ENCODE measurements at regions not wholly inside any gene's neighbourhood (a gene's known extent, or its start where the extent isn't known, plus 50 kb on each side); places are given as distances from the start of the nearest gene placed in this dataset.
"Not testable (repeated sequence)": the region's sequence is repeated elsewhere in the genome, so short reads cannot be mapped to it uniquely, and the experiment has no call there.

DNA sequence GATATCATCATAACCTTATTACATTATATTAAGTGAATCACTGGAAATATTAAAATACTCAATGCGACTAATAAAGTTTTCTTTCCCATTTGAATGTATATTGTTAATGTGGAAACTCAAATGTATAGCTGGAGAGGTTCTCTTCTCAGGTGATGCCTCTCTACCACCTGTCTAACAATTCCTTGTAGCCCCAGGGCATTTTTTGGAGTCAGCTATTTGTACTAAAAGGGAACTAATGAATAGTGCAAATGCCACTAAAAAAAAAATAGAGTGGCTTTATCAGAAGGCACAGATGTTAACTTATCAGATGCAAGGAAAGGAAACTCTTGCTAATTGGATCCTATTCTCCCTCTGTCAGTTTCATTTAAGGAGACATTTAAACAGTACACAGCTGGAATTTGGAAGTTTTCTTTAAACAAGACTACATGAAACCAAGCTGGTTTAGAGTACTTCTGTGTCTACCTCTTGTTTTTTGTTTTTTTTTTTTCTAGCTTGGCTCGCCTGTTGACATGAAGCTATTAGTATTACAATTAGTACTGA lies 897.0 kb upstream of the SLC35B3 start:
- WGBS = 81% methylated on average over 2 of the region's 2 CpGs

DNA sequence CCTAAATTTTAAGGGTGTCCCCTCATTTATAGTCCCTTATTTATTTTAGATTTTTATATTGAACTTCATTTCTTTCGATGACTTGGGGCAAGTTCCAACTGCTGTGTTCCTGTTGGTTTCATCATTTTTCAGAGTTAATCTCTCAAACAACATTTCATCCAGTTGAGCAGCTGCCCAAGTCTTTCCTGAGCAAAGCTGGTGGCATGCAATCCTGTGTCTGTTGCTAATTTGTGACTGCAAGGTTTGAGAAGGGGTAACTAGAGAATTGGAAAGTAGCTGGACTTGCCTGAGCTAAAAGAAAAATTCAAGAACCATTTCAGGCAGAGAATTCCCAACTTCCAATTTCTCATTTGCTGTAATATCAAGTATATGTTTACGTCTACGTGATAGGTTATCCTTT lies 881.5 kb upstream of the SLC35B3 start:
- Histone ChIP-seq H3K27ac (ENCODE audit: low read depth) (no peak overlapping the region), H3K36me3 (ENCODE audit: insufficient read depth) (no peaks in the 10 kb centered on the region)
- WGBS = 90% methylated on average over 3 of the region's 3 CpGs

More for the DNA sequence above, 897.0 kb upstream of the SLC35B3 start:
- Histone ChIP-seq H3K27ac (ENCODE audit: low read depth) (no peak overlapping the region), H3K4me1 (ENCODE audit: insufficient read depth) (no peaks in the 10 kb centered on the region), H3K4me3 (ENCODE audit: low read depth, low read length) (no peak overlapping the region), H3K36me3 (ENCODE audit: insufficient read depth) (no peaks in the 10 kb centered on the region)
- no peak for DNase-seq (ENCODE audit: extremely low spot score)

DNA sequence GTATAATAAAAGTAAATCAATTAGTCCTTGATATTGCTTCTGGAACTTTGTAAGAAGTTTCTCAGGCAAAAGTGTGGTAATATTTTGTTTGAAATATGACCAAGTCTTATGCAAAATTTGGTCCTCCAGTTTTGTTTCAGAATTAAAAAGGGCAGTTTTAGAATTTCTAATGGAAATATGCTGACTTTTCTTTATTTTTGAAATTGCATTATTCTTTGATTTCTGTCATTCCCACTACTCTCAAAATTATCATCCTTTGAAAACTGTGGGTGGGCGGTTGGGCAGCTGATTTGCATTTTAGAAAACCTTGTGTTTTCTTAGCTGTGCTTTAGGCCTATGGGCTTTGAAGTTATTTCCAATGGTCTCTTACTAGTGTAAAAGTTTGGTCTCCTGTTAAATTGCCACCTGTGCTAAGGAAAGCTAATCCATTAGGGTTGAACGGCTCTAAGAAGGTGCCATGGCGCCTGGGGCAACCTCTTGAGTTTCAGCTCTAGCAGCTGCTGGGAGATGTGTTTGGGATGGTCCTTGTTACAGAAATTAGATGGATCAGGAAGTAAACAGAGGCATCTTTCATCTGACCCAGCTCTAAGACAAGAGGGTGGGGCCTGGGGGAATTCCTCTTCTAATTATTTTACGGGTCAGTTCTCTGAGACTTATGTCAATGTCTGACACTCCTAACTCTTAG lies 880.8 kb upstream of the SLC35B3 start:
- Histone ChIP-seq H3K27ac (ENCODE audit: low read depth) (no peak overlapping the region), H3K4me3 (ENCODE audit: low read depth, low read length) (no peak overlapping the region), H3K36me3 (ENCODE audit: insufficient read depth) (no peaks in the 10 kb centered on the region), H3K4me1 (ENCODE audit: insufficient read depth) (no peaks in the 10 kb centered on the region)
- DNase-seq (ENCODE audit: extremely low spot score) = no peak
- 76% methylated on average over 4 of the region's 4 CpGs for WGBS

More for the DNA sequence above, 881.5 kb upstream of the SLC35B3 start:
- Histone ChIP-seq H3K4me3 (ENCODE audit: low read depth, low read length) (no peak overlapping the region), H3K4me1 (ENCODE audit: insufficient read depth) (no peaks in the 10 kb centered on the region)
- no peak for DNase-seq (ENCODE audit: extremely low spot score)

DNA sequence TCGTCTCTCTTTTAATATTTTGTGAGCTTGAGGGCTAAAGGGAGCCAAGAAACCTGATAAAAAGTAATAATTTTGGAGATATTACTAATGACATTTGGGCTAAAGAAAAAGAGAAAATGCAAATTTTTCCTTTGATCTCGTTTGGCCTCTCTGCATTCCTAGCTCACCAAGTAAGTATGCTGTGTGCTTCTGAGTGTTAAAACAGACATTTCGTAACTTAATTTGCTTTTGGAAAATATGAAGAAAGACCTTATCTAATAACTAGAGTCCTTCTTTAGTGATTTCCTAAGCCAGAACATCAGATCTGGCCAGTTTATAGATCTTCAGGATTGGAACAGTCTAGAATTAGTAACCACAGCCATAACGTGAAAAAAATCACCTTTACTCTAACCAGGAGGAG lies 872.9 kb upstream of the SLC35B3 start:
- Histone ChIP-seq H3K4me3 (ENCODE audit: low read depth, low read length) (no peak overlapping the region), H3K36me3 (ENCODE audit: insufficient read depth) (no peaks in the 10 kb centered on the region), H3K4me1 (ENCODE audit: insufficient read depth) (no peaks in the 10 kb centered on the region), H3K27ac (ENCODE audit: low read depth) (no peak overlapping the region)
- 49% methylated on average over 4 of the region's 4 CpGs for WGBS
- no peak for DNase-seq (ENCODE audit: extremely low spot score)

DNA sequence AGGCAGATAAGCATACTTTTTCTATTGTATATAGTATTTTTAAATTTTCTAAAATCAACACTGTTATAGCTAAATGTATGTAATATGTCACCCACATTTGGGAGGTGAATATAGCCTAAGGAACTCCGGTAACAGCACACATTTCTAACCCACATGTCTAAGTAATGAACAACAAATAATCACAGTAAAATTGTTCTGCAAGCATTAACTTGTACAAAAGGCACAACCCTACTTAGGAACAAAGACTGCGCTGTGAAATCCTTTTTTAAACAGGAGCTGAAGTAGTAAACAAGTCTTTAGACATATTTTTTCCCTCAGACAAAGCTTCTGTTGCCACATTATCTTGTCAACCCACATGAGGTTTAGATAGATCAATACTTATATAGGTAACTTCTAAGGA lies 872.4 kb upstream of the SLC35B3 start:
- Histone ChIP-seq H3K4me3 (ENCODE audit: low read depth, low read length) (no peak overlapping the region), H3K36me3 (ENCODE audit: insufficient read depth) (no peaks in the 10 kb centered on the region), H3K4me1 (ENCODE audit: insufficient read depth) (no peaks in the 10 kb centered on the region), H3K27ac (ENCODE audit: low read depth) (no peak overlapping the region)
- 72% methylated on average over 2 of the region's 2 CpGs for WGBS
- no peak for DNase-seq (ENCODE audit: extremely low spot score)

DNA sequence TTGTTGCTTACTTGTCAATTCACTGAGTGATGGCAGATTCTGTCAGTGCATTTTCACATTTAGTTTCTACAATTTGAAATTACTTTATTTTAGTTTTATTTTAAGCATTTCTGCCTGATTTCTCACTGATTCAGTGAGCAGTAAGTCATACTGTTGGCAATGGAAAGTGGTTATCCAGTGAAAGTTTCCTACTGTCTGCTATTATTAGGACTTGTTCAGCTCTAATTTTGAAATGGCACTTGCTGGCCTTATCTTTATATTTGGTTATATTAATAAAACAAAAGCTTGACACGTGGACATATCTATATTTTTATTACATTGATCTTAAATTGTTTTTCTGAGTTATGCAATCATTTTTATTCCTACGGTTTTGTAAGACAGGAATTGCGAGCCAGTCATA lies 871.8 kb upstream of the SLC35B3 start:
- DNase-seq (ENCODE audit: extremely low spot score) = no peak
- WGBS = 58% methylated on average over 3 of the region's 3 CpGs
- Histone ChIP-seq H3K36me3 (ENCODE audit: insufficient read depth) (no peaks in the 10 kb centered on the region), H3K27ac (ENCODE audit: low read depth) (no peak overlapping the region), H3K4me3 (ENCODE audit: low read depth, low read length) (no peak overlapping the region), H3K4me1 (ENCODE audit: insufficient read depth) (no peaks in the 10 kb centered on the region)

DNA sequence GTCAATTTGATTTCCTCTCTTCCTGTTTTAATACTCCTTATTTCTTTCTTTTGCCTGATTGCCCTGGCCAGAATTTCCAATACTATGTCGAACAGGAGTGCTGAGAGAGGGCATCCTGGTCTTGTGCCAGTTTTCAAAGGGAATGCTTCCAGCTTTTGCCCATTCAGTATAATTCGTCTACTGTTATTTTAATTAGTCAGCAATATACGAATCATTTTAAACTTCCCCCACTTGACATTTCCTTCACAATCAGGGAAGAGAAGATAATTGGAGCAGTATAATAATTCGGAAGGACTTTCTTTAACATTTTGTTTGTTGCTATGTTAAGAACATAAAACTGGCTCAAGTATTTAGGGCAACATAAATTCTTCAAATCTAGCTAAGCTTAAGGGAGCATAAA lies 860.3 kb upstream of the SLC35B3 start:
- 68% methylated on average over 4 of the region's 4 CpGs for WGBS
- H3K27ac ChIP-seq (ENCODE audit: low read depth) = no peak overlapping the region
- no peaks in the 10 kb centered on the region for H3K36me3 ChIP-seq (ENCODE audit: insufficient read depth)
- no peaks in the 10 kb centered on the region for H3K4me1 ChIP-seq (ENCODE audit: insufficient read depth)
- DNase-seq (ENCODE audit: extremely low spot score) = no peak
- no peak overlapping the region for H3K4me3 ChIP-seq (ENCODE audit: low read depth, low read length)

DNA sequence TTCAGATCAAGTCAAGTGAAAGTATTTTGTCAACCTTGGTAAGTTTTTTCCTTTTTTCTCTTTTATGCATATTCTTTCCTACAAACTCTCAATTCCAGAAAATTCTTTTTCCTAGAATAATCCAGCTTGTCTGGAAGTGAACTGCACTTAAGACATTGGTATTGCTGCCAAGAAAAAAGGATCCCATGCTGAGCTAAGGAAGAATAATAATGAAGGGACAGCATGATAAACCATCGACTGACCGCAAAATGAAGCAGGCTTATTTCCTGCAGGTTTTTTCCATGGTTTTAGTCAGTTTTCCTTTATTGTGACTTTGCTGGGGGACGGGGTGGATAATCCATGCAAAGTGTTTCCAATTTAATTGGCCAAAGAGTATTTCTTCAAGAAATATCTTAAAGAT lies 857.6 kb upstream of the SLC35B3 start:
- H3K4me3 ChIP-seq (ENCODE audit: low read depth, low read length) = no peak overlapping the region
- no peak for DNase-seq (ENCODE audit: extremely low spot score)
- H3K36me3 ChIP-seq (ENCODE audit: insufficient read depth) = no peaks in the 10 kb centered on the region
- H3K27ac ChIP-seq (ENCODE audit: low read depth) = no peak overlapping the region
- no peaks in the 10 kb centered on the region for H3K4me1 ChIP-seq (ENCODE audit: insufficient read depth)
- 47% methylated on average over 3 of the region's 3 CpGs for WGBS

DNA sequence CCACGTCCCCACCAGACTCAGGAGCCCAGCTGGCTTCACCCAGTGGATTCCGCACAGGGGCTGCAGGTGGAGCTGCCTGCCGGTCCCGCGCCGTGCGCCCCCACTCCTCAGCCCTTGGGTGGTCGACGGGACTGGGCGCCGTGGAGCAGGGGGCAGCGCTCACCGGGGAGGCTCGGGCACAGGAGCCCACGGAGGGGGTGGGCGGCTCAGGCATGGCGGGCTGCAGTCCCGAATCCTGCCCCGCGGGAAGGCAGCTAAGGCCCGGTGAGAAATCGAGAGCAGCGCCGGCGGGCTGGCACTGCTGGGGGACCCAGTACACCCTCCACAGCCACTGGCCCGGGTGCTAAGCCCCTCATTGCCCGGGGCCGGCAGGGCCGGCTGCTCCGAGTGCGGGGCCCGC lies 855.0 kb upstream of the SLC35B3 start:
- H3K27ac ChIP-seq (ENCODE audit: low read depth); H3K4me1 ChIP-seq (ENCODE audit: insufficient read depth); H3K4me3 ChIP-seq (ENCODE audit: low read depth, low read length); H3K36me3 ChIP-seq (ENCODE audit: insufficient read depth); DNase-seq (ENCODE audit: extremely low spot score): not testable (repeated sequence)
- 97% methylated on average over 32 of the region's 32 CpGs for WGBS

DNA sequence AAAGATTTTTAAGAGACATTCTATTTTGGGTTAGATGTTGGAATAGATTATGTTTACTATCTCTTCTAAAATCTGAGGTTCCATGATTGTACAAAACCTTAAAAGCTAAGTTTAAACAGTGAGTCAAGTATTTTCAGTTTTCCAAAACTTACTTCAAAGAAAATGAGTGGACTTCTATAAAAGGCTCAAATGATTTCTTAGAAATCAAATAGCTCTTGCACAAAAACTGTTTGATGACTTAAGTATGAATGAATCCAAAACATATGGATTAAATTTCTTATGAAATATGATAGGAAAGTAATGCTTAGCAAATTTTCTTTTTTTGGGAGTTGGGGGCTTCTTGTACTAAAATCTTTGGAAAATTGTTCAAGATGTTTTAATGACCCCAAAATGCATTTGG lies 837.3 kb upstream of the SLC35B3 start:
- H3K36me3 ChIP-seq (ENCODE audit: insufficient read depth) = no peaks in the 10 kb centered on the region
- no peaks in the 10 kb centered on the region for H3K4me1 ChIP-seq (ENCODE audit: insufficient read depth)
- DNase-seq (ENCODE audit: extremely low spot score) = no peak
- H3K4me3 ChIP-seq (ENCODE audit: low read depth, low read length) = no peak overlapping the region
- no peak overlapping the region for H3K27ac ChIP-seq (ENCODE audit: low read depth)

DNA sequence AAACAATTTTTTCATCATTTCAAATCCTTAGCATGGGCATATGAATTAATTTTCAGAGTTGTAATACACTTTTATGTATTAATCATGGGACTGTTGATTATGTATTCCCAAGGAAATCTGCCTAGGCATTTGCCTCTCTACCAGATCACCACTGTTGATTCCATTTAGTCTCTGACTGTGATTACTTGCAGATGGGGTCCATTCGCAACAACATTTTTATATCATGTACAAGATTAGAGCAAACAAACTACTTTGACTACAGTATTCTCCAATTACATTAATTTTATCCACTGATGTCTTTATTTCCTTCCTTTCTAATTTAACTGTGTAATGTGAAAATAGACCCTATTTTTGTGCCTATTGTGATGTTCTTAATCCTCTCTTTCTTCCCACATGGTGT lies 831.4 kb upstream of the SLC35B3 start:
- no peak for DNase-seq (ENCODE audit: extremely low spot score)
- no peaks in the 10 kb centered on the region for H3K36me3 ChIP-seq (ENCODE audit: insufficient read depth)
- 78% methylated on average over 1 of the region's 1 CpG for WGBS
- H3K4me3 ChIP-seq (ENCODE audit: low read depth, low read length) = no peak overlapping the region
- H3K27ac ChIP-seq (ENCODE audit: low read depth) = no peak overlapping the region
- no peaks in the 10 kb centered on the region for H3K4me1 ChIP-seq (ENCODE audit: insufficient read depth)

DNA sequence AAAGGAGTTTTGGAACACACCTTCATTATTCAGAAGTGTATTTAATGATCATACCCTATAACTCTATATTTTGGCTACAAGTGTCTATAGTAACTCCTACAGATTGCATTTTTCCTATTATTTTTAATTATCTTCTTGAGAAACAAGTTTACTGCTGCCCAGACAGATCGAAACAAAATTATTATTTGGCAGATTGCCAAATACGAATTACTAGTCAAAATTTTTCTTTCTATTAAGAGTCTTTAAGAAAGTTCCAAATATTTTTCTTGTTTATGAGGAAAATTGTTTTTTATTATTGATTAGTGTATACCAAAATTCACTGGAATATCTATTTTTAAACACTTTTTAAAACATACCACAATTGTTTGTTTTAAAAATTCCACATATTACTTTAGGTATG lies 821.9 kb upstream of the SLC35B3 start:
- H3K27ac ChIP-seq (ENCODE audit: low read depth) = no peak overlapping the region
- no peak overlapping the region for H3K4me3 ChIP-seq (ENCODE audit: low read depth, low read length)
- no peaks in the 10 kb centered on the region for H3K36me3 ChIP-seq (ENCODE audit: insufficient read depth)
- WGBS = 64% methylated on average over 2 of the region's 2 CpGs
- no peak for DNase-seq (ENCODE audit: extremely low spot score)
- H3K4me1 ChIP-seq (ENCODE audit: insufficient read depth) = no peaks in the 10 kb centered on the region

DNA sequence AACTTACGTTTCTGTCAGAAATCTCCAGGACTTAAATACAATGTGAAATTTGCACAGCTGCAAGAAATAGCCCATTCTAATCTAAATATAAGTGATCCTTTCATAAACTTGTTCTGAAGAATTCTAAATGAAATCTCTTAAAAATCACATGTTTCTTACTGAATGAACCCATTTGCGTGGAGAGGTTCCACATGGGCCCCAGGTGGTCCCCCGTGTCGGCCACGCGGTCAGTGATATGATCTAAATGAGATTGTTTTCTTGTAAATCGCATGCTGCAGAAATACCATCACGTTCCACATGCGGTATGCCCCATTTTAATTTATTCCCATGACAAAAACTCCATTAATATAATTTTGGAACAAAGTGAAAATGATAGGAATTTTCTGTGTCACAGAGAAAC lies 818.9 kb upstream of the SLC35B3 start:
- Histone ChIP-seq H3K4me3 (ENCODE audit: low read depth, low read length) (no peak overlapping the region), H3K27ac (ENCODE audit: low read depth) (no peak overlapping the region), H3K36me3 (ENCODE audit: insufficient read depth) (no peaks in the 10 kb centered on the region), H3K4me1 (ENCODE audit: insufficient read depth) (no peaks in the 10 kb centered on the region)
- DNase-seq (ENCODE audit: extremely low spot score) = no peak
- 52% methylated on average over 9 of the region's 9 CpGs for WGBS

DNA sequence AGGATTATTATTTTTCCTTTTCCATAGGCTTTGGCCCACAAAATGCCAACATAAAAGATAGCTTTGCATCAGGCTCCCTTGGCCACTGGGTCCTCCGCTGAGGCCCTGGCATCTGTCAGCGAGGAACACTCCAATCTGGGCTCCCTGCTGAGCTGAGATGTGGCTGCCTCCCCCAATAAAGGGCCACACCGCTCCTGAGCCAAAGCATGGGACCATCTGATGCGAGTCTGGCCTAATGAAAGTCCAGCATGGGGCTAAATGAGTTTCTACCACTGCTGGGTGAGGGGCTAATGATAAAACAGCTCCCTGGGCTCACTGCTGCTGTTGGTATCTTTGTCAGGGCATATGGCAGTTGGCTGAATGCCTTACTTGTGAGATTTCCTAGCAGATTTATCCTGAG lies 817.5 kb upstream of the SLC35B3 start:
- Histone ChIP-seq H3K4me3 (ENCODE audit: low read depth, low read length) (no peak overlapping the region), H3K4me1 (ENCODE audit: insufficient read depth) (no peaks in the 10 kb centered on the region), H3K27ac (ENCODE audit: low read depth) (no peak overlapping the region), H3K36me3 (ENCODE audit: insufficient read depth) (no peaks in the 10 kb centered on the region)
- DNase-seq (ENCODE audit: extremely low spot score) = no peak
- WGBS = 86% methylated on average over 4 of the region's 4 CpGs

DNA sequence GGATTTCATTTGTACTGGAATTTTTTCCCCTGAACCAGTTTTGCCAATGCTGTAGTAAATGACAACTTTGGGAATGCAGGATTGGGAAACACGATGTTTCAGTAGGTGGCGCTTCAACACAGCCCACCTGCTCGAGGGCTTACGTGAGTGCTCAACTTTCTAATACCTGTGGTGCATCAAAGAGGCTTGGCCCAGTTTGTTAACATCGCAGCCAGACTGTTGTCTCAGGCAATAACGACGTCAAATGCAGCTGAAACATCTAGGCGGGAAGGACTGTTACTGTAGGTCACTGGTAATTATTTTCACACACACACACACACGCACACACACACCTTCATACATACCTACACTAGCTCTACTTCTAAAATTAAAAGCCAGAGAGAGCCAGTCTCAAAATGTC lies 815.5 kb upstream of the SLC35B3 start:
- DNase-seq (ENCODE audit: extremely low spot score) = no peak
- no peak overlapping the region for H3K27ac ChIP-seq (ENCODE audit: low read depth)
- H3K36me3 ChIP-seq (ENCODE audit: insufficient read depth) = no peaks in the 10 kb centered on the region
- 19% methylated on average over 9 of the region's 9 CpGs for WGBS
- no peak overlapping the region for H3K4me3 ChIP-seq (ENCODE audit: low read depth, low read length)
- no peaks in the 10 kb centered on the region for H3K4me1 ChIP-seq (ENCODE audit: insufficient read depth)
